ENCODE measurements at regions not wholly inside any gene's neighbourhood (a gene's known extent, or its start where the extent isn't known, plus 50 kb on each side); places are given as distances from the start of the nearest gene placed in this dataset.
"Not testable (repeated sequence)": the region's sequence is repeated elsewhere in the genome, so short reads cannot be mapped to it uniquely, and the experiment has no call there.

DNA sequence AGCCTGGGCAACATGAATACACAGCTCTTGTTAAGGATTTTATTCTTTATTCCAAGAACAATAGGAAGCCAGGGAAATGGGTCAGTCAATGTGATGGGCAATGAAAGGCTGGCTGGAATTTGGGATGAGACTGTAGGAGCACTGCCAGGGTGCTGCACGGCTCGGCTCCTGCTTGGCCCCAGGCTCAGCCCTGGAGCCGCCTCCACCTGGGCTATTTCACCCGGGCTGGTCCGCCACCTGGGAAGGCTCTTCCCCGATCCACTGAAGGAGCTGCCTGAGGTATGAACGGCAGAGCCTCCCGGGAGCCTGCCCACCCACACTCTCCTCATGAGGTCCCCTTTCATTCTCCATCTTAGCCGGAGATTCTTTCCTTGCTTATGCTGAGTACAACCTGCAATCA lies 80.4 kb upstream of the KMT2C start:
- DNase-seq (no peak), ATAC-seq (ENCODE audit: low read depth) (no peak)
- Mint-ChIP-seq H3K36me3 (ENCODE audit: low read depth) (no peaks in the 10 kb centered on the region), H3K4me3 (no peak overlapping the region), H3K4me1 (peaks cover 5% of the 10 kb centered on the region), H3K27ac (no peak overlapping the region), H3K9me3 (peaks cover 4% of the 10 kb centered on the region), H3K27me3 (peaks cover 6% of the 10 kb centered on the region)
- TF ChIP-seq, protein P1, sequence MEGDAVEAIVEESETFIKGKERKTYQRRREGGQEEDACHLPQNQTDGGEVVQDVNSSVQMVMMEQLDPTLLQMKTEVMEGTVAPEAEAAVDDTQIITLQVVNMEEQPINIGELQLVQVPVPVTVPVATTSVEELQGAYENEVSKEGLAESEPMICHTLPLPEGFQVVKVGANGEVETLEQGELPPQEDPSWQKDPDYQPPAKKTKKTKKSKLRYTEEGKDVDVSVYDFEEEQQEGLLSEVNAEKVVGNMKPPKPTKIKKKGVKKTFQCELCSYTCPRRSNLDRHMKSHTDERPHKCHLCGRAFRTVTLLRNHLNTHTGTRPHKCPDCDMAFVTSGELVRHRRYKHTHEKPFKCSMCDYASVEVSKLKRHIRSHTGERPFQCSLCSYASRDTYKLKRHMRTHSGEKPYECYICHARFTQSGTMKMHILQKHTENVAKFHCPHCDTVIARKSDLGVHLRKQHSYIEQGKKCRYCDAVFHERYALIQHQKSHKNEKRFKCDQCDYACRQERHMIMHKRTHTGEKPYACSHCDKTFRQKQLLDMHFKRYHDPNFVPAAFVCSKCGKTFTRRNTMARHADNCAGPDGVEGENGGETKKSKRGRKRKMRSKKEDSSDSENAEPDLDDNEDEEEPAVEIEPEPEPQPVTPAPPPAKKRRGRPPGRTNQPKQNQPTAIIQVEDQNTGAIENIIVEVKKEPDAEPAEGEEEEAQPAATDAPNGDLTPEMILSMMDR (IDR thresholded peaks at IDR 0.05), result no peak
- CTCF ChIA-PET, result no interaction called here
- intact Hi-C loops (cut with micrococcal nuclease), result no loop called here
- POLR2A ChIA-PET, result no interaction called here

DNA sequence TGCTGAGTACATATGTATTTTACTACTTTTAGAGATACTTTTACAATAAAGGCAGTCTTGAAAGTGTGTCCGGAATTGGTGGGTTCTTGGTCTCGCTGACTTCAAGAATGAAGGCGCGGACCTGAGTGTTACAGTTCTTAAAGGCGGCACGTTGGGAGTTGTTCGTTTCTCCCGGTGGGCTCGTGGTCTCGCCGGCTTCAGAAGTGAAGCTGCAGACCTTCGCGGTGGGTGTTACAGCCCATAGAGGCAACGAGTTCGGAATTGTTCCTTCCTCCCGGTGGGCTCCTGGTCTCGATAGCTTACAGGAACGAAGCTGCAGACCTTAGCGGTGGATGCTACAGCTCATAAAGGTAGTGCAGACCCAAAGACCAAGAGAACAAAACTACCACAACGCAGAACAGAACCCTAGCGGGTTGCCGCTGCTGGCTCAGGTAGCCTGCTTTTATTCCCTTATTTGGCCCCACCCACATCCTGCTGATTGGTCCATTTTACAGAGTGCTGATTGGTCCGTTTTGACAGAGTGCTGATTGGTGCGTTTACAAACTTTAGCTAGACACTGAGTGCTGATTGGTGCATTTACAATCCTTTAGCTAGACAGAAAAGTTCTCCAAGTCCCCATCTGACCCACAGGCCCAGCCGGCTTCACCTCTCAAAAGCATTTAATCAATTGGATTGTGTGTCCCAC lies 79.6 kb upstream of the KMT2C start:
- CTCF ChIA-PET; H3K27me3 Mint-ChIP-seq; H3K27ac Mint-ChIP-seq; H3K4me3 Mint-ChIP-seq; DNase-seq; POLR2A ChIA-PET; intact Hi-C loops (cut with micrococcal nuclease); H3K9me3 Mint-ChIP-seq; ATAC-seq (ENCODE audit: low read depth); H3K36me3 Mint-ChIP-seq (ENCODE audit: low read depth); H3K4me1 Mint-ChIP-seq: not testable (repeated sequence)

DNA sequence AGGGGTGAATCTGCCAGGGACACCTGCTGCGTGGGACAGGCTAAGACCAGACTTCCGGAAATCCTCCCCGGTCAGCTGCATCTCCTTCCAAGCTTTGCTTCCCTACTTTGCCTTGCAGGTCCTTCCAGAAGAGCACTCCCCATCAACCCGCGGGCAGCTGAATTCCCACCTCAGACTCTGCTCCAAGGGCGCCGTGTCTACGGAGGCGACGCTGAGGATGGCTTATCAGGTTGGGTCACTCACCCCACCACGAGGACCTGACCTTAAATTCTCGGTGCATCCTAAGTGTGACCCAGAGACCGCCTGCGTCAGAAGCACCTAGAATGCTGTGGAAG lies 78.9 kb upstream of the KMT2C start:
- DNase-seq, result no peak
- Mint-ChIP-seq H3K4me3 (no peak overlapping the region), H3K36me3 (ENCODE audit: low read depth) (no peaks in the 10 kb centered on the region), H3K9me3 (peaks cover 4% of the 10 kb centered on the region), H3K27me3 (peaks cover 2% of the 10 kb centered on the region), H3K27ac (no peak overlapping the region), H3K4me1 (peaks cover 5% of the 10 kb centered on the region)
- ATAC-seq (ENCODE audit: low read depth), result no peak
- CTCF ChIA-PET, result no interaction called here
- intact Hi-C loops (cut with micrococcal nuclease), result no loop called here
- TF ChIP-seq, protein P1 (IDR thresholded peaks at IDR 0.05), result no peak
- POLR2A ChIA-PET, result no interaction called here

DNA sequence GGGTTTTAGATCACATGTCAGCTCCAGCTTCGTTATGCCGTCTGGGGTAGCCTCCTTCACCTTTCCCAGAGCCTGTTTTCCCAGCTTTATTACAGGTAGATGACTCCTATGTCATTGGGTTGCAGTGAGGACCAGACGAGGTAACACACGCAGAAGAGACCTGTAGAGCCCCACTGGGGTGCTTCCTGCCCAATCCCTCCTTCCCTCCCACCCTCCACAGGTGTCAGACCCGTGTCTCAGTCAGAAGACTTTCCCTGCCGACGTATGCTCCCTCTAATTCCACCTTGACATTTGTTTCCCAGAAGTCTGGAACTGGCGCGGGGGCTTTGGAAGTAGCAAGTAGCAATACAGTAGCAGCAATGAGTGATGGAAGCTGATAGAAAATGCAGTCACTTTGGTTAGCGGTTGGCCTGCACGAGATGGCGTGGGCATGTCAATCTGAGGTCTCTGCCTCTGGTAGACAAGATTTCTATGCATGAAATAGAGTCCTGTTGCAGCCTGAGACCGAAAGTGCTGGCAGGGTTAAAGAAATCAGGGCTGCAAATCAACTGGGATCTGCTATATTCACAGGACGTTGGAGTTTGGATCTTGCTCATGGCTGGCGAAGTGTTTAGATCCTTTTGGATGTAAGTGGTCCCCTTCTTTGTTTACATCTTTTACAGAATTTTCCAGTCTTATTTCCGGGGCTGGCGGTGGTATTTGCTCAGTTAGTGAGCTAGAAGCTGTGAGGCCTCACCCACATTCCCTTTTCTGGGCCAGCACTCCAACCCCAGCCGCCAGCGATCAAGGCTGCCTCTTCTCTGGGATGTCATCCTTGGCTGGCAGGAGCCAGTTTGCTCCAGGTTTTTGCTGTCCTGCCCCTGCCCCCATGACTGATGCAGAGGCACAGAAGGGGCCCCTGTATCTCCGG lies 78.3 kb upstream of the KMT2C start:
- H3K27me3 Mint-ChIP-seq, result peaks cover 2% of the 10 kb centered on the region
- H3K4me3 Mint-ChIP-seq, result no peak overlapping the region
- intact Hi-C loops (cut with micrococcal nuclease), result no loop called here
- no peak overlapping the region for H3K27ac Mint-ChIP-seq
- H3K36me3 Mint-ChIP-seq (ENCODE audit: low read depth), result no peaks in the 10 kb centered on the region
- no peaks in the 10 kb centered on the region for H3K9me3 Mint-ChIP-seq
- ChIA-PET POLR2A (no interaction called here), CTCF (interaction anchor here (1.1 kb wide), 1 partner anchor 177 kb away, joined by 5 read pairs; no protein-coding TSS in a partner anchor)
- peaks cover 5% of the 10 kb centered on the region for H3K4me1 Mint-ChIP-seq
- TF ChIP-seq, protein P1 (IDR thresholded peaks at IDR 0.05), result no peak
- no peak for ATAC-seq (ENCODE audit: low read depth)
- DNase-seq, result no peak

DNA sequence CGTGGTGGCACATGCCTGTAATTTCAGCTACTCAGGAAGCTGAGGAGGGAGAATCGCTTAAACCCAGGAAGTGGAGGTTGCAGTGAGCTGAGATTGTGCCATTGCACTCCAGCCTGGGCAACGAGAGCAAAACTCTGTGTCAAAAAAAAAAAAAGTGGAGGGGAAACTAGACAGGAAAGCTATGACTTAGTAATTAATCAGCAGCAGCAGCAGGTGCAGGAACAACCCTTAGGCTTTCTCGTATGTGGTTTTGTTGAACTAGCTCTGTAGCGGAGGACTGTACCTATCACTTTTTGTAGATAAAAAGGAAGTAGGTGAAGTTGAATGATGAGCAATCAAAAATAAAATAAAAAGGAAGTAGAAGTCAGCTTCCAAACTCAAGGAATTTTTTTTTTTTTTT lies 76.9 kb upstream of the KMT2C start:
- TF ChIP-seq, protein P1 (IDR thresholded peaks at IDR 0.05), result no peak
- peak overlapping the region; percentile 35 for H3K4me3 Mint-ChIP-seq
- H3K27ac Mint-ChIP-seq, result no peak overlapping the region
- ChIA-PET CTCF (interaction anchor here (1.1 kb wide), 1 partner anchor 176 kb away, joined by 5 read pairs; no protein-coding TSS in a partner anchor), POLR2A (interaction anchor here (0.6 to 1.4 kb wide), 2 partner anchors 12 to 49 kb away, joined by 3 to 15 read pairs; no protein-coding TSS in a partner anchor)
- ATAC-seq (ENCODE audit: low read depth) (peak; percentile 50), DNase-seq (no peak)
- peaks cover 2% of the 10 kb centered on the region for H3K27me3 Mint-ChIP-seq
- intact Hi-C loops (cut with micrococcal nuclease), result loop anchor here (1.0 kb wide), 1 partner anchor 49 kb away; no protein-coding TSS in a partner anchor
- no peaks in the 10 kb centered on the region for H3K9me3 Mint-ChIP-seq
- no peaks in the 10 kb centered on the region for H3K36me3 Mint-ChIP-seq (ENCODE audit: low read depth)
- peaks cover 5% of the 10 kb centered on the region for H3K4me1 Mint-ChIP-seq

Data from activated B cell treated with CpG ODN at 0.5 μM for 24 hours (primary cell).